GM15510 (cell line): ENCODE measurements at regions not wholly inside any gene's neighbourhood (a gene's known extent, or its start where the extent isn't known, plus 50 kb on each side); places are given as distances from the start of the nearest gene placed in this dataset.

Experiments used
- POLR2A ChIP-seq: IDR thresholded peaks from 3 replicates; pipeline ENCODE4 v1.6.1; 2011; ENCODE audit warnings: borderline replicate concordance; ENCODE audit not compliant: insufficient read length; ENCODE audit errors: extremely low read depth

DNA sequence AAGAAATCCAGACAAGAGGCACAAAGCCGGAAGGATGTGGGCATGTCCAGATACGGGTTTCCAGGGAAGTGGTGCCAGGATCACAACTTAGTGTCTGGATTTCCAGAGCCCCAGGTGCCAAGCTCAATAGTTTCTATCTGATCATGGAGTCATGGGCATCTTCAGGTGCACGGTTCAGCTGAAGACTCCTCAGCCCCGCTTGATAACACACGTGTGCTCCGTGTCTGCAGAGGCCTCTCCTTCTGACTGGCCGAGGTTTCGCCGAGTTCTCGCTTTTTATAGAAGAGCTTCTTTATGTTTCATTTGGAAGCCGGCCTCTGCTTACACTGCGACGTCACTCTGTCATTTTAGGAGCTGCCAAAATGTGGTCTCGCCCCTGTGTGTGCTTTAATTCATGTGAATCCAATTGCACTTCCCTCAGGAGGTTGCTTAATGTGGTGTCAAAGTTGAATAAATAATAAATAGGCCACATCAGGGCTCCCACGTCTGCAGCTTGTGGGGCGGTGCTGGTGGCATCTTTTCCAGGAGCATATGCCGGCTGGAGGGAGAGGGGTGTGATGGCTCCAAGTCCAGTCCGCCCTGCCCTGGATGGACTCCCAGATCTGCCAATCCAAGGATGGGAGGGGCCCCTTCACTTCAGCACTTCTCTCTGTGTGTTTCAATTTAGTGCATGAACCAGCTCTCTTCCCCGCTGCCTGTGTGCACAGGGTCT is 1410.8 kb downstream of the TBC1D22A start:
- no peak for TF ChIP-seq POLR2A

DNA sequence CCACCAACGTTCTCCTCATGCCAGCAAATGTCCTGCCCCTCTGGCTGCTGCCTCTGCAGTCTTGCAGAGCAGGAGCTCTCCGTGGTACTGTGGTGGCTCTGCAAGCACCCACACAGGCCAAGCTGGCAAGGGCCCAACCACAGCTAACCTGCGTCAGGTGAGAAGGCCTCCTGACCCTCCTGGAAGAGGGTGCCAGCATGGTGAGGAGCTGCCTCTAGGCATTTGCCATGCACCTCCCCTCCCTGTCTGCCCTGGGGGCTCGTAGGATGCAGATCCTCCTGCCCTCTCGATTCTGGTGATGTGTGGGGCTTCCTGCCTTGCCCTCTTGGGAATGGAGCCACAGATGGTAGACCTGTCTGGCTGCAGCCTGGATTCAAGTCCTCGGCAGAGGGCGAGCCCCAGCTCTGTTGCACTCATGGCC is 1408.8 kb downstream of the TBC1D22A start:
- TF ChIP-seq POLR2A: no peak

DNA sequence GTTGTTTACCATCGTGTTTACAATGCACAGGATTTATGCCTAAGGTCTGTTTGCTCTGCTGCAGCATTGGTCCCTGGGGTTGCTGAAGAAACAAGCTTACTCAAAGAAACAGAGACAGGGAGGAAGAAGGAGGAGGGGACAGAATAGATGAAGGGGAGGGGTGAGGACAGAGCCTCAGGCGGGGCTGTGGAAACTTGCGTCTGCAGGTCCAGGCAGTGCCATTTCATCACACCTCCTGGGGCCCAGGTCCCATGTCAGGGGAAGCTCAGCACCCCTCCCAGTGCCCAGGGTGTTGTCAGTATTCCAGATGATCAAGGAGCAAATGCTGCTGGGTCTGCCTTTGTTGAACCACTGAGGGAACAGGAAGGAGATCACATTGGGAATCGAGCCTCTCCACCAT is 1406.8 kb downstream of the TBC1D22A start:
- TF ChIP-seq POLR2A: no peak

DNA sequence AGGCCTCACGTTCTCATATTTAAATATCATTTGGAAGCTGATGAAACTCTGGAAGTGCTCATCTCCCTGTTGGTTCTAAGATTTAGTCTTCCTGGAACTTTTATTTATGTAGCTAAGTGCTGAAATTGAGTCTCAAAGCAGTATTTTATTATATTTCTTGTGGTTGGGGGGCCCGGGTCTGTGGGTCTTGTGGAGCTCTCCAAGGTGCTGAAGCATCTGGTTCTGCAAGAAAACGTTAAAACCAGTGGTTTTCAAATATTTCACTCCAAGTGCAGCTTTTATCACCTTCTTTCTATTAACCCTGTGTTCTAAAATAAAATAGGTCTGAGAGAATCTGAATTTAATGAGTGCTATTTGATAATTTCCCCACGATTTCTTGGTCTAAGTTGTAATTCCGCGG is 1404.8 kb downstream of the TBC1D22A start:
- no peak for TF ChIP-seq POLR2A

DNA sequence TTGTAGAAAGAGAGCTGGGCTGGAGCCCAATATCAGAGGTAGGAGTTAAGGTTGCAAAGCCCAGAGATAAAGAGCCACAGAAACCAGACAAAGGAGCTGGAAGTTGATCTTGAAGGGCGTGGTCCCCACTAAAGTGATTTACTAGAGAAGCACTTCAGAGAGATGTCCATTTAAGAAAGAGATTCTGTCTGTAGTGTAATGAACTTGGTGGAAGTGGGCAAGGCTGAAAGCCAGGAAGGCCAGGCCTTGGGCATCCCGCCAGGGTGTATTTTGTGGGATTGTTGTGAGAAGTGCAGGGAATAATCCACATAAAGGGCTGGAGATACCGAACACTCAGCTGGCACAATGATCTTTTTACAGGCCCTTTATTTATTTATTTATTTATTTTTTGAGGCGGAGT is 1398.8 kb downstream of the TBC1D22A start:
- TF ChIP-seq POLR2A: no peak

DNA sequence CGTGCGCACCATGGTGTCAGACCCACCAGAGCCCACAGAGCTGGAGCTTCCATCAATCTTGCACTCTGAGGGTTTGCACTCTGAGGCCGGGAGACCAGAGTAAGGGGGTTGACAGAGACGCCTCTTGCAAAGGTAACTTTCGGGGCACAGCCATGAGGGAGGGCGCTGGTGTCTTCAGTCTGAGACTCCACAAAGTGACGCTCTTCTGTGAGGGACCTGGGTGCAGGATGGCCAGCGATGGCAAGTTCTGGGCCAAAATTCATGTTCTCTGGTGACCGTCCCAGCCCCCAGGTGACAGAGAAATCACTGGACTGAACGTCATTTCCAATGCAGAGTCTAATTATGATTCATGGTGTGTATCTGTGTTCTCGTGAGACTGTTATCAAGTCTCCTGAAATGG is 1395.2 kb downstream of the TBC1D22A start:
- TF ChIP-seq POLR2A: no peak

DNA sequence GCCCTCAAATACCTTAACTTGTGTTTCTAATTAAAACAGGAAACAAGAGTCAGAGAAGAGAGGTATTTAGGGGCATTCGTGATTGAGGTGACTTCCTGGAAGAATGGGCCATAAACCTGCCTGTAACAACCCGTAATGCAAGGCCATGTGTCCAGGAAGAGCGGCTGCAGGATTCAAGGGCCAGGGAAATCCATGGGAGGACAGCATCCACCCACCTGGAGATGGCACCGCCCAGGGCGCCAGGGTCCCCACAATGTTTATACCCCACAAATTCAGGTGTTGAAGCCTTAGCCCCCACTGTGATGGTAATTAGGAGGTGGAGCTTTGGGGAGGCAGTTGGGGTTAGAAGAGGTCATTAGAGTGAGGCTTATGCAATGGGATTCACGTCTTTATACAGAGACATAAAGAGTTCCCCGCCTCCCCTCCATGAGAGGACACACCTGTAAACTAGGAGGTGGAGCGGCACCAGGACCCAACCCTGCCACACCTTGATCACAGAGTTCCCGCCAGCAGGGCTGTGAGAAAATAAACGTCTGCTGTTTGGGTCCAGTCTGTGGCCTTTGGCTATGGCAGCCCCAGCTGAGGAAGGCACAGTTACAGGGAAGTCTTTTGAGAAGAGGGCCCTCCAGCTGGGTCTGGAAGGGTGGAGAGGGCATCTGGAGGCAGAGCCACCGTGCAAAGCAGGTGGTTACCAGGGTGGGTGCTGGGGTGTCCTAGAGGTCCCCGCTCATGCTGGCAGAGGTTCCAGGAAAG is 1394.3 kb downstream of the TBC1D22A start:
- no peak for TF ChIP-seq POLR2A

DNA sequence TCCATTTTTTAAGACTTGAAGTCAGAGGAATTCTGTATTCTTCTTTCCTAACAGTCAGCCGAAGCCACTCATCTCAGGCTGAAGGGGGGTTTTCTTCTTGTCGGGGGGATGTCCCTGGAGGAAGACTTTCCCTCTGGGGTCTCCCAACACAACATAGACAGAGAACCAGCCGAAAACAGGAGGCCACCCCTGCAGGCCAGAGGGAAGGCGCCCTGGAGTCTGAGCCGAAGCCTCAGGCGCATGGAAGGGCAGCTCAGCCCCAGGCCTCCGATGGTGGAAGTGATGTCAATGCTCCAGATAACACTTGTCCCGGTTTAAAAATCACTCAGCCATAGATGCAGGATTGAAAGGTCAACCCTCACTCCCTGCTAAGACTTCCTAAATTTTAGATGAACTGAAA is 1393.0 kb downstream of the TBC1D22A start:
- TF ChIP-seq POLR2A: no peak

DNA sequence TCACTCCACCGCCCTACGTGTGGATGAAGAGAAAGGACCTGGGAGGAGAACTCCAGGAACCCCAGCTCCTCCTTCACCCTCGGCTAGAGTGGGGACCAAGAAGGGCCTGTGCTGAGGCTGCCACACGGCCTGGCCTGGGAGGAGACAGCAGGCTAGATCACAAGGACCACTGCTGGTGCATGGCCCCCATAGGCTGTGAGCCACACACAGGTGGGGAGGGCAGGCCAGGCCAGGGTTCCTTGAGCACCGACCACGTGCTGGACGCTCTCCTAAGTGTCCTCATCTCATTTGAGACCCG is 1392.4 kb downstream of the TBC1D22A start:
- TF ChIP-seq POLR2A: no peak

DNA sequence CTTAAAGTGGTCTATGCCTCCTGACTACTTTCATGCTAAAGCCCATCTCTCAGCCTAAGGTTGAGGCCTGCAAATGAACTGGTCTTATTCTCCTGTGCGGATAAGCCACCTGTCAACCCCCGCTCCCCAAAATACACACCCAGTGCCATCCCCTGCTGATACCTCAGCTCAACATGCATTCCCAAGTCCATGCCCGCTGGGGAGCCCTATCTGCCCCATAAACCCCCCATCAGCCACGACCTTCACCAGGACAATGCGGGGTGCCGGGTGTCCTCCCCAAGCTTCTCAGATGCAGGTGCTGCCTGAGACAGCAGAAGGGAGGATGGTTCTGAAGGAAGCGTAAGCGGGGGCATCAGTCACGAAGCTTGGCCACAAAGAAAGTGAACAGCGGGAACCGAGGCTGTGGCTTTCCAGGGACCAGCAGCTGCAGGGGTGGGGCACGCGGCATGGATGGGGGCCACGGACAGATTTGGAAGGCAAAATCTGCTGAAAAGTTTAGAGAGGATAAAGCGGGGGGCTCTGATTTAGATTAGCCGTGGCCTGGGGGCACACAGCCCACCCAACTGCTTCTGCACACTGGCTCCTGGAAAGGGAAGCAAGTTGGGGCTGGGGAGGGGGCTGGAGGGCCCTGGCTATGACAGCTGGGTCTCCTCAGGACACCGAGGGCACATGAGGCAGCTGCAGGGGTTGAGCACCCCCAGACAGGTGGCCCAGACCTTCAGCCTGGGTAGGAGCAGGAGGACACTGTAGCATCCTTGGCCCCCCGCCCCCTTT is 1391.9 kb downstream of the TBC1D22A start:
- no peak for TF ChIP-seq POLR2A

DNA sequence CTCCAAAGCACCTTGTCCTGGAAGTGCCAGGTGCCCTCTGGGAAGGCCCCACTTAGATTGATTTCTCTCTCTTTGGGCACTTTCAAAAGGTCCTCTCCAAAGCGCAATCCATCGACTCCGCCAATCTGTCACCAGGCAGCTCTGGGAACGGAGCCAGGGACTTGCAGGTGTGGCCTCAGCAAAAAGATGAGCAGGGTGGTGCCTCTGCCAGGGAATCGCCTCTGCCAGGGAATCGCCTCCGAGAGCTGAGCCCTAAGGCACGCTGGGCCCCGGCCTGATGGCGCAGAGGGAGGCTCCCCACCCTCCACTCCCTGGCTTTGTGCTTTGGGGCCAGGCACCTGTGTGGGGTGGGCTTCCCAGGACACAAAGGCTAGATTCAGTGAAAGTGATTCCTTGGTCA is 1391.3 kb downstream of the TBC1D22A start:
- no peak for TF ChIP-seq POLR2A

DNA sequence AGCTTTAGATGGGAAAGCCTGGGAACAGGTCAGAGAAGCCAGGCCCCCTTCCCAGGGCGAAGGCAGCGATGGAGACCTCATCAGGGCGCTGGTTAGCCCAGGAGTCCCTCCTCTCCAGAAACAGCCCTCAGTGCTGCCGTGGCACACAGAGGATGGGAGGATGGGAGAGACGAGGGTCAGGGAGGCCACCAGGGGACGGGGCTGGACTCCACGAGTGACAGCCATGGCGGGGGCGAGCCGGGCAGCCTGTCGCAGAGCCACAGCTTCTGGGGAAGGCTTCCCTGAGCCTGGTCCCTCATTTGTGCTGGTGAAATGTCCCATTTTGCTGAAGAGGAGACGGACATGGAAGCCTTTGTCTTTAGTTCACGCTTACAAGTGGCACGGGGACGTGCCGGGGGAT is 1390.5 kb downstream of the TBC1D22A start:
- TF ChIP-seq POLR2A: no peak

DNA sequence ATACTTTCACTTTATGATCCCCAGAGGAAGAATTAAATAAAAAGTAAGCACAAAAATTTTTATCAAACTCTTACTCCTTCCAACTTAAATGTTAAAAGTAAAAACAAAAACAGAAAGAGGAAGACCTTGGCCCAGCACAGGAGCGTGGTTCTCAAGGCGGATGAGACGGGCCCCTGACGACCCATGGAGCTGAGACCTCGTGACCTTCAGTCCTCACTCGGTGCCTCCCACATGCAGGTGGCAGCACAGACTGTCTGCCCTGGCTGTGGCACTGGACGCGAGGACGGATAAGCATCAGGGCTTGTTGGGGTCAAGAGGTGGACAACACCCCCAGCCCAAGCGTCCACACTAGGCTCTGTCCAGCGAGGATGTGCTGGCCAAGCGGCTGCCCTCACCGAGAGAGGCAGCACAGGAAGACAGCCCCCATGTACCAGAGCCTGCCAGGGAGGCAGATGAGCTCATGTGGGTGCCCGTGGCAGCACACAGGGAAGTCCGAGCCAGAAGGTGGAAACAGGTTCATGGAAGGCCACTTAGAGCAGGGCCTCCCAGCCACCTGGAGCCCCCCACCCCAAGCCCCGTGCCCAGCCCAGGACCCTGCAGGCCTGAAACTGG is 1389.8 kb downstream of the TBC1D22A start:
- TF ChIP-seq POLR2A: no peak

DNA sequence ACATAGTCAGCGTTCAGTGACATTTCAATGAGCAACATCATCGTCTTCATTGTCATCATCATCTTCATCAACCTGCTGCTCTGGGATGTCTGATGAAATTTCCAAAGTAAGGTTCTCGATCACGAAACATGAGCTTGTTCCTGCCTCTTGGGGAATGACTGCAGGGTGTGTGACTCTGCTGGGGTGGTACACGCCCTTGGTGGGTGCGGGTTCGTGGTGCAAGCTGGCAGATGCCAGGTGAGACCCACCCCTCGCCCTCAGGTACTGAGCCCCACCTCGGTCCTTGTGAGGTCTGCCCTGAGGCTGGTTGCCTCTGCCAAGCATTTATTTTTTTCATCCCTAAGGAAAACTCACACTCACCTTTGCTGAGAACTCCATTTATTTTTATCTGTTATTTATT is 1389.2 kb downstream of the TBC1D22A start:
- no peak for TF ChIP-seq POLR2A

DNA sequence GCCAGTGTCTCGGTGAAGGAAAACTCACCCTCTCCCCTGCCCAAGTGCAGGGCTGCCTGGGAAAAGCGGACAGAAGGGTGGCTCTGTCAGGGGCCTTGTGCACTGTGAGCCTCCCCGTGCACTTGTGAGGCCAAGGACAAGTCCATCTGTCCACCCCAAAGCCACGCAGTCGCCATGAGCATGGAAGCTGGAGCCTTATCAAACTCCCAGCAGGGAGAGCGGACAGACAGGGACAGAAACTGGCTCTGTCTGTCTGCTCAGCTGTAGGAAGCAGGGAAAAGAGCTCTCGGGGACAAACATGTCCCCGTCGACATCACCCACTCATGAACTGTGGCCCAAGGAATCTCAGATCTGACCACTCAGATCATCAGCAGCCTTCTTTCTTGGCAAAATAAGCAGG is 1385.4 kb downstream of the TBC1D22A start:
- no peak for TF ChIP-seq POLR2A

DNA sequence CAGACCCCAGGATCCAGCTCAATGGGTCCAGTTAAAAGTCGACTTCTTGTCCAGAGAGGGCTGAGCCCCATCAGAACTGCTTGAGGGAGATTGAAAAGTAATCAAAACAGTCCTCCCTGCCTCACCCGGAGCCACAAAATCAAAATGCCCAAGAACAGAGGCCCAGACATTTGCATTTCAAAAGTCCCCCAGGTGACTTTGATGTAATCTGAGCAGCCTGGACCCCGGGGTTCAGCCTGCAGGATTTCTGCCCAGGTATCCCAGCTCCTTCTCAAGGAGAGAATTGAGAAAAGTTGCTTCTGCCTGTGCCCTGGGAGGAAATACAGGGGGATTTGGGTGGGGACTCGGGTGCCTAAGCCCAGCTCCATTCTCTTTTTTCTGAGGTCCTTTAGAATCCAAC is 1385.0 kb downstream of the TBC1D22A start:
- no peak for TF ChIP-seq POLR2A

DNA sequence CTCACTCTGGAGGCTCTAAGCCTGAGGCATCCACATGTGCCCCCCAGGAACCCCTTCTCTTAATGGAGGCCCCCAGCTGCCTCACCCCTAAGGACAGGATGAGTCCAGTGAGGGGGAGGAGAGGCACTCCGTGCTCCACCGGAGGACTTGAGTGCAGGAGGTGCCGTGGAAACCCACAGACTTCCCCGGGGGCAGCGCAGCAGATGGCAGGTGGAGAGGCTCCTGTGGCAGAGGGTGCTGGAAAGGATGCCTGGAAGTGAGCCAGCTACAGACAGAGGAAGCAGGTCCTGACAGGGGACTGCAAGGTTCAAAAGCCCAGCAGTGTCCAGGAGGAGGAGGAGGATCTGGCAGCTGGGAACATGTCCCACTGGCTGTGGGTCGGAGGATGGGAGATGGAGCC is 1384.0 kb downstream of the TBC1D22A start:
- TF ChIP-seq POLR2A: no peak
